NCI-H510A (cell line): ENCODE measurements at regions not wholly inside any gene's neighbourhood (a gene's known extent, or its start where the extent isn't known, plus 50 kb on each side); places are given as distances from the start of the nearest gene placed in this dataset.

Experiments
- DNase-seq: peaks from one replicate; lab custom pipeline; 2025; lab: John Stamatoyannopoulos, UW

DNA sequence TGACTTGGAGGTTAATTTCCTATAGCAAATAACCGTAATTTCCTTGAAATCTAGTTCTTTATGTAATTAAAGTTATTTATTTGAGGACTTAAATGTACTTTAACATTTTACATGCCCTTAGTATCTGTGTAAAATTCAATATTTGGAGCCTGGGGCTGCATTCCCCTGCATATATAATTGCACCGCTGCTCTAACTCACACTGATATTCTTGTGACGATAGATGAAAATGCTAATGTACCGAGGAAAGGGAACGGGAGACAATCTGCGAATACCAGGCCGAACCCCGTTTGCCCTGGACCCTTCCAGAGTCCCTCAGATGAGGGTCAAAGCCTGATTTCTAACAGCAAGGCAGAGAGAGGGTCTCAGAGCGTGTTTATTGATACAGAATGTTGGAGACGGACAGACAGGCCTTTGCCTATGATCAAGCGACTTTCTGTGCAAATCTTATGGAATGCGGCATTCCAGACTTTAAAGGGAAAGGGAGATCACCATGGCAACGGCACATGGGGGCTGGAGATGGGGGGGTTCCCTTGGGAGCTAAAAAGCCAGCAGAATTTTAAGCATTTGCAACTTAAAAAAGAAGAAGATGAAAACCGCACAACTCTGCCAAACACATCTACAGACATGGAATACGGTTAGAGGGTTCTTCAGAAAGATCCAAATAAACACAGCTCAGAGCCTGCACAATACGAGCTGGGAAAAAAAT, 57.6 kb upstream of the TWIST2 start:
- DNase-seq = no peak

DNA sequence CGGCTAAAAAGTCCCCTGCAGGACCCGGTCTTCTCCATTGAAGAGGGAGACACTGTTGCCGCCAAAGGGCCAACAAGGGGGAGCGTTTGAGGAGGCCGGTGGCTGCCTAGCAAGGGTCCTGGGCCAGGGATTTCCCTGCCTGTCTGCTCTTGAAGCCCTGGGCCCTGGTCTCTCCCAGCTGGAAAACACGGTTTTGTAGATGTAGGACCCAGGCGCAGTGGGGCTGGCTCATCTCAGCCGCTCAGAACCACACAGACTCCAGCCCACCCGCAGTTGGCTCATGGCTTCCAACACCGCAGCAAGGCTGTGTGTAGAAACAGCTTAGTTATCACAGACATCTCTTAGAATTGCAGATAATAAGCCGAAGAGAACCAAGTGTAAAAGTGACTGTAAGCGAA, 57.1 kb upstream of the TWIST2 start:
- DNase-seq = no peak

DNA sequence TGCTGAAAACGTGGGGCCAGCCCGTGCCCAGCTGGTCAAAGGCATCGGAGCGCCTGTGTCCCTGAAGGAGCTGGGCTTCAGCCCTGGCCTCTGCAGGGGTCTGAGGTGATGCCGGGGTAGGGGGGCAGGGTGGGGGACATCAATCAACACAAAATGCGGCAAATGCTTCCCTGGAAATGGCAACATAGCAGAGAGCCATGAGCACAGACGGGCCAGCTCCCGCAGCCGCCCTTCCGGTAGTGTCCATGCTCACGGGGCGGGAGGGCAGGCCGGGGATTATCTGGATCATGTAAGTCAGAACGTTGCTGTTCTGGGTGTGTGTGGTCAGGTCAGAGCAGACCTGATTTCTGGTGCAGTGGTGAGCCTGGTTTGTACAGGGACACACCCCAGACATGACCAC, 56.5 kb upstream of the TWIST2 start:
- no peak for DNase-seq

GRCh38 chr2:238793306-238793705, 54.6 kb upstream of the TWIST2 start:
- no peak for DNase-seq

- no peak for DNase-seq
These were observed 54.0 kb upstream of the TWIST2 start for GRCh38 chr2:238793801-238794449.

- DNase-seq = no peak
These were observed 51.5 kb upstream of the TWIST2 start for GRCh38 chr2:238796223-238796885.

DNA sequence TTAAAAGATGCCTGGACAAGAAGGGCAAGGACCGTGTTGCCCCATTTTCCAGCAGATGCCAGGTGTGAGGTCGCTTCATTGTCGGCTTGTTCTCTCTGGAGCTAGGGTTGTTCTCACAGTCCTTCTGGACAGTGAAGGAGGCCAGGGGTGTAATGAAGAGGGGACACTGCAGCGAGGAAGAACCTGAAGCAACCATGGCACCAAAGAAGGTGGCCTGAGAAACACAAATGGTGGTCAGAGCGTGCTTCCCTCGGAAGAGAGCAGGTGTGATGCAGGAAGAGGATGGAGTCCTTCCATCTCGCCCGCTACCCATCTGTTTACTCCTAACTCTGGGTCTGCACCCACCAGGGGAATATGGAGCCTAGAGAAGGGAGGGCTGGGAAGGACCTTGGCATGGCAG, 50.3 kb upstream of the TWIST2 start:
- DNase-seq = no peak
